GM23338 (cell line): ENCODE measurements at regions not wholly inside any gene's neighbourhood (a gene's known extent, or its start where the extent isn't known, plus 50 kb on each side); places are given as distances from the start of the nearest gene placed in this dataset.
A peak's percentile ranks its signal among the peaks of the same experiment; 100 is the strongest.

Experiments used
- ATAC-seq: fragments of 200-7000 bp; cut with Tn5 transposase; 3 replicates; pipeline ENCODE4 v1.9.1; 2020
- DNase-seq: peaks from one replicate; pipeline ENCODE4 v3.0.0-alpha.2; 2015; ENCODE audit warnings: low spot score
- H2AFZ ChIP-seq: fragments of 200-600 bp; sonication (generic); 2 replicates; pipeline ENCODE4 v1.8.0; 2016; ENCODE audit warnings: antibody characterized with exemption, mild to moderate bottlenecking, moderate library complexity
- H3F3A ChIP-seq: fragments of 200-600 bp; sonication (generic); replicated peaks from 2 replicates; pipeline ENCODE4 v1.8.0; 2017; ENCODE audit warnings: antibody characterized with exemption, mixed run types, low read depth
- H3K27ac ChIP-seq: fragments of 200-600 bp; sonication (generic); 2 replicates; pipeline ENCODE4 v1.6.1; 2016; ENCODE audit warnings: low read depth
- H3K27me3 ChIP-seq: fragments of 200-600 bp; sonication (generic); 2 replicates; pipeline ENCODE4 v1.8.0; 2016; ENCODE audit warnings: mild to moderate bottlenecking, mixed run types, moderate library complexity; ENCODE audit not compliant: insufficient read depth
- H3K36me3 ChIP-seq: fragments of 200-600 bp; sonication (generic); 2 replicates; pipeline ENCODE4 v1.8.0; 2016; ENCODE audit warnings: mild to moderate bottlenecking; ENCODE audit not compliant: insufficient read depth
- H3K4me1 ChIP-seq: fragments of 200-600 bp; sonication (generic); 2 replicates; pipeline ENCODE4 v1.8.0; 2016; ENCODE audit warnings: mild to moderate bottlenecking, moderate library complexity; ENCODE audit not compliant: insufficient read depth
- H3K4me2 ChIP-seq: fragments of 200-600 bp; sonication (generic); 2 replicates; pipeline ENCODE4 v1.7.1; 2017; ENCODE audit warnings: mixed run types
- H3K4me3 ChIP-seq: fragments of 200-600 bp; sonication (generic); 2 replicates; pipeline ENCODE4 v1.6.1; 2016; ENCODE audit warnings: mixed run types
- H3K79me2 ChIP-seq: fragments of 200-600 bp; sonication (generic); replicated peaks from 2 replicates; pipeline ENCODE4 v1.8.0; 2017; ENCODE audit warnings: mild to moderate bottlenecking; ENCODE audit not compliant: insufficient read depth
- H3K9me2 ChIP-seq: fragments of 200-600 bp; sonication (generic); 2 replicates; pipeline ENCODE4 v1.8.0; 2017; ENCODE audit not compliant: insufficient read depth
- H4K20me1 ChIP-seq: fragments of 200-600 bp; sonication (generic); replicated peaks from 2 replicates; pipeline ENCODE4 v1.8.0; 2017; ENCODE audit warnings: mild to moderate bottlenecking; ENCODE audit not compliant: insufficient read depth
- H3K27ac Mint-ChIP-seq: 2 replicates; pipeline ENCODE4 v1.8.0; 2020; ENCODE audit warnings: inconsistent platforms, mild to moderate bottlenecking, moderate library complexity, mixed read lengths
- H3K27me3 Mint-ChIP-seq: 3 replicates; pipeline ENCODE4 v1.8.0; 2022; ENCODE audit warnings: low read depth, mild to moderate bottlenecking, moderate library complexity, mixed read lengths, inconsistent platforms; ENCODE audit not compliant: insufficient read depth, poor library complexity
- H3K36me3 Mint-ChIP-seq: 3 replicates; pipeline ENCODE4 v1.8.0; 2021; ENCODE audit warnings: low read depth, mild to moderate bottlenecking, inconsistent platforms, moderate library complexity, mixed read lengths
- H3K4me1 Mint-ChIP-seq: 3 replicates; pipeline ENCODE4 v1.8.0; 2020; ENCODE audit warnings: mild to moderate bottlenecking, inconsistent platforms, mixed read lengths
- H3K4me3 Mint-ChIP-seq: 3 replicates; pipeline ENCODE4 v1.8.0; 2021; ENCODE audit warnings: moderate library complexity, mild to moderate bottlenecking, inconsistent platforms, mixed read lengths
- H3K9me3 Mint-ChIP-seq: 3 replicates; pipeline ENCODE4 v1.8.0; 2020; ENCODE audit warnings: moderate library complexity, mild to moderate bottlenecking, inconsistent platforms, mixed read lengths
- CREB1 ChIP-seq: fragments of 250-450 bp; sonication (Bioruptor Pico); IDR thresholded peaks from 2 replicates; pipeline ENCODE4 v1.5.0; 2020; ENCODE audit warnings: low read depth, mild to moderate bottlenecking, moderate library complexity
- CTCF ChIP-seq, 2 experiments: fragments of 200-600 bp in 1 of 2; sonication (generic) in 1 of 2; conservative IDR thresholded peaks; 2 replicates each; pipeline versions ENCODE4 v1.5.1 to v1.6.1; 2016 to 2017; ENCODE audit warnings: antibody characterized with exemption in 2 of 2, low read depth in 2 of 2, mild to moderate bottlenecking in 2 of 2, moderate library complexity in 1 of 2
- ETS1 ChIP-seq: IDR thresholded peaks from 2 replicates; pipeline ENCODE4 v1.6.1; 2016; ENCODE audit warnings: antibody characterized with exemption
- EZH2 ChIP-seq: fragments of 200-600 bp; sonication (generic); IDR thresholded peaks from one replicate; pipeline ENCODE4 v1.8.0; 2017; ENCODE audit warnings: antibody characterized with exemption, mild to moderate bottlenecking, low read depth; ENCODE audit not compliant: unreplicated experiment
- NANOG ChIP-seq: IDR thresholded peaks from 2 replicates; pipeline ENCODE4 v1.6.1; 2016; ENCODE audit warnings: antibody characterized with exemption, borderline replicate concordance
- POLR2AphosphoS5 ChIP-seq: IDR thresholded peaks from 2 replicates; pipeline ENCODE4 v1.6.1; 2016; ENCODE audit warnings: antibody characterized with exemption, low read depth
- STAT1 ChIP-seq: IDR thresholded peaks from one replicate; pipeline ENCODE4 v1.6.1; 2016; ENCODE audit warnings: antibody characterized with exemption; ENCODE audit not compliant: unreplicated experiment
- ZNF114 ChIP-seq: fragments of 250-450 bp; sonication (Bioruptor Pico); IDR thresholded peaks from 2 replicates; pipeline ENCODE4 v1.5.0; 2020; ENCODE audit warnings: mild to moderate bottlenecking, moderate library complexity
- ZNF331 ChIP-seq: fragments of 250-450 bp; sonication (Bioruptor Pico); IDR thresholded peaks from 2 replicates; pipeline ENCODE4 v1.5.0; 2020; ENCODE audit warnings: low read depth, mild to moderate bottlenecking, moderate library complexity
- ZNF462 ChIP-seq: fragments of 250-450 bp; sonication (Bioruptor Pico); IDR thresholded peaks from 2 replicates; pipeline ENCODE4 v1.5.0; 2020; ENCODE audit warnings: mild to moderate bottlenecking, moderate library complexity

GRCh38 chr12:58384196-58384595 is 442.8 kb downstream of the ATP23 start:
- Mint-ChIP-seq H3K27ac (no peak overlapping the region), H3K4me1 (peaks cover 8% of the 10 kb centered on the region; the same call in 2 of the 3 replicates), H3K9me3 (no peaks in the 10 kb centered on the region), H3K27me3 (no peaks in the 10 kb centered on the region), H3K4me3 (no peak overlapping the region), H3K36me3 (no peaks in the 10 kb centered on the region)
- H3K4me2 ChIP-seq = no peak overlapping the region
- H3K4me3 ChIP-seq = no peak overlapping the region
- H3K27ac ChIP-seq = no peak overlapping the region
- ATAC-seq (no peak), DNase-seq (no peak)
- H3K4me1 ChIP-seq = peaks cover 9% of the 10 kb centered on the region; the same call in 1 of the 2 replicates
- no peaks in the 10 kb centered on the region for H3K36me3 ChIP-seq
- no peak overlapping the region for H2AFZ ChIP-seq
- no peaks in the 10 kb centered on the region for H4K20me1 ChIP-seq
- no peaks in the 10 kb centered on the region for H3K27me3 ChIP-seq
- H3K79me2 ChIP-seq = no peaks in the 10 kb centered on the region
- no peaks in the 10 kb centered on the region for H3F3A ChIP-seq
- TF ChIP-seq STAT1 = no peak
- H3K9me2 ChIP-seq = peaks cover 6% of the 10 kb centered on the region; the same call in 1 of the 2 replicates

GRCh38 chr12:58386136-58386535 is 444.8 kb downstream of the ATP23 start:
- Histone ChIP-seq H3K27ac (no peak overlapping the region), H3K9me2 (peaks cover 6% of the 10 kb centered on the region; the same call in 1 of the 2 replicates), H3K36me3 (no peaks in the 10 kb centered on the region), H3F3A (no peaks in the 10 kb centered on the region), H3K27me3 (no peaks in the 10 kb centered on the region), H3K4me3 (no peak overlapping the region), H3K79me2 (no peaks in the 10 kb centered on the region), H3K4me1 (peaks cover 9% of the 10 kb centered on the region; the same call in 1 of the 2 replicates), H2AFZ (peak overlapping the region; percentile 26), H4K20me1 (no peaks in the 10 kb centered on the region), H3K4me2 (peak overlapping the region; percentile 31; the same call in 1 of the 2 replicates)
- Mint-ChIP-seq H3K36me3 (no peaks in the 10 kb centered on the region), H3K4me3 (no peak overlapping the region), H3K27ac (peak overlapping the region; percentile 51; the same call in 1 of the 2 replicates), H3K9me3 (no peaks in the 10 kb centered on the region), H3K27me3 (no peaks in the 10 kb centered on the region), H3K4me1 (peaks cover 8% of the 10 kb centered on the region; the same call in 2 of the 3 replicates)
- peak; percentile 5 for DNase-seq
- peak; percentile 41 for ATAC-seq
- no peak for TF ChIP-seq EZH2
- no peak for TF ChIP-seq NANOG
- TF ChIP-seq ETS1 = no peak
- no peak for TF ChIP-seq CTCF (conservative IDR thresholded peaks at IDR 0.05; ENCODE audit: low read depth in 2 of 2)
- no peak for TF ChIP-seq ZNF114
- TF ChIP-seq POLR2AphosphoS5 = no peak
- TF ChIP-seq ZNF331 (CRISPR knock-in tag) = no peak
- TF ChIP-seq ZNF462 (CRISPR knock-in tag) = no peak
- TF ChIP-seq CREB1 (CRISPR knock-in tag) = no peak
